HL-60 (cell line): ENCODE measurements at regions not wholly inside any gene's neighbourhood (a gene's known extent, or its start where the extent isn't known, plus 50 kb on each side); places are given as distances from the start of the nearest gene placed in this dataset.
"Not testable (repeated sequence)": the region's sequence is repeated elsewhere in the genome, so short reads cannot be mapped to it uniquely, and the experiment has no call there.

Source experiments
- DNase-seq, 2 experiments: peaks; one replicate each; pipeline ENCODE4 v3.0.0-alpha.2; 2010 to 2020; ENCODE audit warnings: low read depth in 1 of 2, low spot score in 1 of 2
- H3K27ac ChIP-seq: fragments of 250-450 bp; sonication (Bioruptor Pico); replicated peaks from 2 replicates; pipeline ENCODE4 v1.5.1; 2020; ENCODE audit warnings: mild to moderate bottlenecking, moderate library complexity
- H3K27me3 ChIP-seq: fragments of 250-450 bp; sonication (Bioruptor Pico); 2 replicates; pipeline ENCODE4 v1.5.1; 2021; ENCODE audit warnings: mild to moderate bottlenecking, moderate library complexity; ENCODE audit not compliant: insufficient read depth, poor library complexity, severe bottlenecking
- H3K4me3 ChIP-seq: replicated peaks from 2 replicates; pipeline ENCODE4 v1.5.1; 2011; ENCODE audit warnings: mild to moderate bottlenecking, control low read depth, low read length; ENCODE audit not compliant: insufficient read depth
- CTCF ChIP-seq: IDR thresholded peaks from one replicate; pipeline ENCODE4 v1.5.1; 2011; ENCODE audit warnings: low read length, control low read depth, inconsistent platforms; ENCODE audit not compliant: insufficient read depth
- GABPA ChIP-seq: IDR thresholded peaks from 2 replicates; pipeline ENCODE4 v1.6.1; 2012; ENCODE audit warnings: low read depth
- POLR2AphosphoS5 ChIP-seq: IDR thresholded peaks from 2 replicates; pipeline ENCODE4 v1.6.1; 2012; ENCODE audit warnings: low read depth
- SPI1 ChIP-seq: IDR thresholded peaks from 2 replicates; pipeline ENCODE4 v1.6.1; 2012; ENCODE audit warnings: low read depth, mild to moderate bottlenecking, borderline replicate concordance
- TF ChIP-seq, protein P1 (sequence below): IDR thresholded peaks from 2 replicates; pipeline ENCODE4 v1.6.1; 2012; ENCODE audit warnings: low read depth; ENCODE audit not compliant: insufficient replicate concordance

DNA sequence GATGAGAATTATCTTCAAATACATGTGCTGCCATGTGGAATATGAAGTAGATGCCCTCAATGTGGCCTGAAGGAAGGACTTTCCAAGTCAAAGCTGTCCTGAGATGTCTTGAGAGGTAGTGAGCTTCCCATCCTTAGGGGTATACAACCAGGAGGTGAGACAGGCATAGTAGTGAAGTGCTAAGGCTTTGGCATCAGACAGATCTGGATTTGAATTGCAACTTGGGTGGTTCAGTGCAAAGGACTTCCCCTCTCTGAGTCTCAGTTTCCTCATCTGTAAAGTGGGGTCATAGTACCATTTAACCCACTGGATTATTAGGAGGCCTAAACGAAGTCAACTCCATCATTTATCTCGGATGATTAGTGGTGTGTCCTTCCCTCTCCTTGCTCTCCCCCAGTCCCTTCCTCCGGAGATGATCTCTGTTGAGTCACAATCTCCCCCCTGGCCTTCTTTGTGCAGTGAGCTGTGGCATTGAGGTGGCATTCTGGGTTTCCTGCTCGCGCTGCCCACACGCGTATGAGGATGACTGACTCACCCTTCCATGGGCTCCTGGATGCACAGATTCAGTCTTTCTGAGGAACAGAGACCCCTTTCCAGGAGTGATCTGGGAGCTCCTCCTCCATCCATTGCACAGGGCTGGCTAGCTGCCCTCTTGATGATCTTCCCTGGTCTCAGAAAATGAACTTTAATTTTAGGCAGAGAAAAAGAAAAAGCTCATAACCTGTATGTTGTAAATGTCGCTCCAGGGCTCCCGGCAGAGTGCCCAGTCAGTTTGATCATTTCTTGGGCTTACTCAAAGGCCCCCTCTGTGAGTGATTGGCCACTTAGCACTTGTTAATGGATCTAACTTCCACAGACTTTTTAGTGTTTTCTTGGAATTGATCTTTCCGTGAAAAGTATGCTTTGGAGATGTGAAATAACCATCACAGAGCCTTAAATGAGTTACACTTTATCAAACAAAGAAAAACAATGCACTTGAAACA lies 354.6 kb downstream of the PTPRU start:
- TF ChIP-seq, protein P1, sequence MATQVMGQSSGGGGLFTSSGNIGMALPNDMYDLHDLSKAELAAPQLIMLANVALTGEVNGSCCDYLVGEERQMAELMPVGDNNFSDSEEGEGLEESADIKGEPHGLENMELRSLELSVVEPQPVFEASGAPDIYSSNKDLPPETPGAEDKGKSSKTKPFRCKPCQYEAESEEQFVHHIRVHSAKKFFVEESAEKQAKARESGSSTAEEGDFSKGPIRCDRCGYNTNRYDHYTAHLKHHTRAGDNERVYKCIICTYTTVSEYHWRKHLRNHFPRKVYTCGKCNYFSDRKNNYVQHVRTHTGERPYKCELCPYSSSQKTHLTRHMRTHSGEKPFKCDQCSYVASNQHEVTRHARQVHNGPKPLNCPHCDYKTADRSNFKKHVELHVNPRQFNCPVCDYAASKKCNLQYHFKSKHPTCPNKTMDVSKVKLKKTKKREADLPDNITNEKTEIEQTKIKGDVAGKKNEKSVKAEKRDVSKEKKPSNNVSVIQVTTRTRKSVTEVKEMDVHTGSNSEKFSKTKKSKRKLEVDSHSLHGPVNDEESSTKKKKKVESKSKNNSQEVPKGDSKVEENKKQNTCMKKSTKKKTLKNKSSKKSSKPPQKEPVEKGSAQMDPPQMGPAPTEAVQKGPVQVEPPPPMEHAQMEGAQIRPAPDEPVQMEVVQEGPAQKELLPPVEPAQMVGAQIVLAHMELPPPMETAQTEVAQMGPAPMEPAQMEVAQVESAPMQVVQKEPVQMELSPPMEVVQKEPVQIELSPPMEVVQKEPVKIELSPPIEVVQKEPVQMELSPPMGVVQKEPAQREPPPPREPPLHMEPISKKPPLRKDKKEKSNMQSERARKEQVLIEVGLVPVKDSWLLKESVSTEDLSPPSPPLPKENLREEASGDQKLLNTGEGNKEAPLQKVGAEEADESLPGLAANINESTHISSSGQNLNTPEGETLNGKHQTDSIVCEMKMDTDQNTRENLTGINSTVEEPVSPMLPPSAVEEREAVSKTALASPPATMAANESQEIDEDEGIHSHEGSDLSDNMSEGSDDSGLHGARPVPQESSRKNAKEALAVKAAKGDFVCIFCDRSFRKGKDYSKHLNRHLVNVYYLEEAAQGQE = no peak
- TF ChIP-seq POLR2AphosphoS5 (no peak), GABPA (no peak), SPI1 (no peak), CTCF (no peak)
- no peak for DNase-seq
- Histone ChIP-seq H3K4me3 (no peak overlapping the region), H3K27me3 (no peaks in the 10 kb centered on the region), H3K27ac (no peak overlapping the region)

DNA sequence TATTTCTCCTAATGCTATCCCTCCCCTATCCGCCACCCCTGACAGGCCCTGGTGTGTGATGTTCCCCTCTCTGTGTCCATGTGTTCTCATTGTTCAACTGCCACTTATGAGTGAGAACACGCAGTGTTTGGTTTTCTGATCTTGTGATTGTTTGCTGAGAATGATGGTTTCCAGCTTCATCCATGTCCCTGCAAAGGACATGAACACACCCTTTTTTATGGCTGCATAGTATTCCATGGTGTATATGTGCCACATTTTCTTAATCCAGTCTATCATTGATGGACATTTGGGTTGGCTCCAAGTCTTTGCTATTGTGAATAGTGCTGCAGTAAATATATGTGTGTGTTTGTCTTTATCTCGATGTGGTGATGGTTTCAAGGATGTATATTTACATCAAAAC lies 353.4 kb downstream of the PTPRU start:
- H3K27me3 ChIP-seq, DNase-seq, H3K27ac ChIP-seq, H3K4me3 ChIP-seq: not testable (repeated sequence)

- Histone ChIP-seq H3K27ac (no peak overlapping the region), H3K27me3 (no peaks in the 10 kb centered on the region), H3K4me3 (no peak overlapping the region)
- no peak for TF ChIP-seq POLR2AphosphoS5
- no peak for TF ChIP-seq SPI1
- TF ChIP-seq, protein P1 = no peak
- no peak for TF ChIP-seq CTCF
- TF ChIP-seq GABPA = no peak
- no peak for DNase-seq
Measured at GRCh38 chr1:29586991-29587745, 350.8 kb downstream of the PTPRU start.

DNA sequence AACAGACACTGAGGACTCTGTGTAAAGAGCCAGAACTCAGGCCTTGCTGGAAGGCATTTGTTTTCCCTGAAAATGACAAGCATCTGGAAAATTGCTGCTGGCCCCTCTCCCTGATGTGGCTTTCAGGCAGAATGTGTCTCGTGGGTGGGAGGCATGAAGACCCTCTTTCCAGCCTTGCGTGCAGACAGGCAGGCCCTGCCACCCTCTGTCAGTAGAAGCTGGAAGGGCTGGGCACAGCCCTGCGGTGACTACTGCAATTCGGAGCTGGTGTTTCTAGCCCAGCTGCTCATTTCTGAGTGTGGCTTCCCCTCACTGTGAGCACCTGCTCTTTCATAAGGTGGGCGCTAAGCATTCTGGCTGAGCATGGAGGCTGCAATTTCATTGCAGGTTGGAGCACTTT lies 349.9 kb downstream of the PTPRU start:
- TF ChIP-seq SPI1 (no peak), POLR2AphosphoS5 (no peak), GABPA (no peak), CTCF (no peak)
- TF ChIP-seq, protein P1 = no peak
- no peaks in the 10 kb centered on the region for H3K27me3 ChIP-seq
- H3K27ac ChIP-seq = no peak overlapping the region
- H3K4me3 ChIP-seq = no peak overlapping the region
- no peak for DNase-seq
